ENCODE measurements at regions not wholly inside any gene's neighbourhood (a gene's known extent, or its start where the extent isn't known, plus 50 kb on each side); places are given as distances from the start of the nearest gene placed in this dataset.

DNA sequence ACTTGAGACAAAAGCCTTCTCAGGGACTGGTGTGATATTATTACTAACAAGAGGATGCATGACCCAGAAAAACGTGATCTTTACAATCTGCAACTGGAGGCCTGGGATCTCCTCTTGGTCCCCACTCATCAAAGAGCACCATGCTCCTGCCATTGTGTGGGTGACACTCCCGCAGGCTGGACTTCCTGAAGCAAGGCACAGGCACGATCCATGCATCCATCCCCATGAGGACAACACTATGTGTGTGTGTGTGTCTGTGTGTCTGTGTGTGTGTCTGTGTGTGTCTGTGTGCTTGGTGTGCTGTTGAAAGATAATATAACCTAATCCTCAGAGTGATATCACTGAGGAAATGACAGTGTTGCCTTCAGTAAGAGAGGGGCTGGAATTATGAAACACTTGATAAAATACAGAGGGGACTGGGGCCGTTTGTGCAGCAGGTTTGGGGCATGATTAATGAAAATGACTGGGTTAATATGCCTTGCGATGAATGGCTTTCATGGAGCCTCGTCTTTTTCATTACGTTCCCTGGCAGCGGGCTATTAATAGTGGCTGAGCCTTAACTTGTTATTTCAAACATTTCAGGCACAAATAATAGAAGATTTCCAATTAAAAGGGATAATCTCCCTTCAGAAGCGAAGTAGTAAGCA, 180.8 kb upstream of the TCERG1L start:
- DNase-seq: no peak

DNA sequence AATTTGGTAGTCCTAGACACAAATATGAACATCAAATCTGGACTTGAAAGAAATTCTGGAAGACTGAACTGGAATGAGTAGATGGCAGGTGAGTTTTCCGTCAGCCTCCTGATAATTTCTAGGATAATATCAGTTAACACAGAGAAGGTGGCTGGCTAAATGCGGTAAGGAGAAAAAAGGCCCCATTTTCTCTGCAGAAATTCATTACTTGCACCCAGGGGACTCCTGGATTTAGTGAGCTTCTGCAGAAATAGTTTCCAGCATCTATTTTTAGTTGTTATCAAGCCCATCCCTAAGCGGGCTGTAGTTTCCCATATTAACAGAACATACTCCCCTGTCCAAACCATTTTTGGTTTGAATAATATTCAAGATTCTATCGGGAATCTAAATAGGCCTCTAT, 181.9 kb upstream of the TCERG1L start:
- no peak for DNase-seq

DNA sequence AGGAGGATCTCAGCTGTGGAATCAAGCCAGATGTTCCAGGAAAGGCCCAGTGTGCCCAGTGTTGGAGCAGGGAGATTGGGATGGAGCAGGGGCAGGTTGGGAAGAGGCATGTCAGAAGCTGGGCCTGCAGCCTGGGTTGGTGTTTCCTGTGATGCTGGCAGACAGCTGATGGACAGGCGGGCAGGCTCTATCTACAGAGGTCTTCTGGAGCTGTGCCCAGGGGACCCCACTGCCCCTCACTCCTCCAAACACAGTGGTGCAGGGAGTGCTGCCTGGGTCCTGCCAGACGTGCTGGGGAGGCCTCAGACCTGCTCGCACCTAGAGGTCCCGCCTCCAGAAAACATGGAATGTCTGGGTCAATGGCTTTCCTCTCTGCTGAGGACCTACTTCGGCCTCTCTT, 182.9 kb upstream of the TCERG1L start:
- no peak for DNase-seq

DNA sequence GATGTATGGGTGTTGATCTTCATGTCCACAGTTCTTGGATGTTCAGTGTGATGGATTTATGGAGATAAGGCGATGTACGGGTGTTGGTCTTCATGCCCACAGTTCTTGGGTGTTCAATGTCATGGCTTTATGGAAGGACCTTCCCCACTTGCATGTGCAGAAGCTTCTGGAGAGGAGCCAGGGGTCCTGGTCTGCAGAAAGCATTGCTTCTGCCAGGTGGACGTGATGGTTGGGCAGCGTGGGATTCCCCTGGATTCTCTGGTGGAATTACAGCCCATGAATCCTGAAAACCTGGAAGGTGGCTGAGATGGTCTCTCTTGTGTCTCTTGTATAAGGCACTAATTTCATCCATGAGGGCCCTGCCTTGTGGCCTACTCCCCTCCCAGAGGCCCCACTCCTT, 183.7 kb upstream of the TCERG1L start:
- no peak for DNase-seq

DNA sequence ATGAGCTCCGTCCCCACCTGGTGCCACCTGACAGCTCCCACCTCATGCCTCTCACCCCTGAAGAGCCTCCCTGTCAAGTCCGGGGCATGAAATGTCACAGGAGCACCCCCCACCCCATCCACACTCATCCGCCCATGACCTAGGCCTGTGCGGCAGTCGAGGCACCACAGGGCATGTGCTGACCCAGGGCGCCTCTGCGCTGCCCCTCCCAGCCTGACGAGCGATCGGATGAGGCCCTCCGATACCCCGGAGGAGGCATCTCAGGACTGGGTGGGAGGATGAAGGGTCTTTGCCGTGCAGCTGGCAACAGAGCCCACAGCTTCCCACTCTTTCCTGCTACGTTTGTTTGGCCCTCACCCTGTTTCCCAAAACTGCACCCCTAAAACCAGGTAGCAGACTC, 184.4 kb upstream of the TCERG1L start:
- DNase-seq: no peak

DNA sequence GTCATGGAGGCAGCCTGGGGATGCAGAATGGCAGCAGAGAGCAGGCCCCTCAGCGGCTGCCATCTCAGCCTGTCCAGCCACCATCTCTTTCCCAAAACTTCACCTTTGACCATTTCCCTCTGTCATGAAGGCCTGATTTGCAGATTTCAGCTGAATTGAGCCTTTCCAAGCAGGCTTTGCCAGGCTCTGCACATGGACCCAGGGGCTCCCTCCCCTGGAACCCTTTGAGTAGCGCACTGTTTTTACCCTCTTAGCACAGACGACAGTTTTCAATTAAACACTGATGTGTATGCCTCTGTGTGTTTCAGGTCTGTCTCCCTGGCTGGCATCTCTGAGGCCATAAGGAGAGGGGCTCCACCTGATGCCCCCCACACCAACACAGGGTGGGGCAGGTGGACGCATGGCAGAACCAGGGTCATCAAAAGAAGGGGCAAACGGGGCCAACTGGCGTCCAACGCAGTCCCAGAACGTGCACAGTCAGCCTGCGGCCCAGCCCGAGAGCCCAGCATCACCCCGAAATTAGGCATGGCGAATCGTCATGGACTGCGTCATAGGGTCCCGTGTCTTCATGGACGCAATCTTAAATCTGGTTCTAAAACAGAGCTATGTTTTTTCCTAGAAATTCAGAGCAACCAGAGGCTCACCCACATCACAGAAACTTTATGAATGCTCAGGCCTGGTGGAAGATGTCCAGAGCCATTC, 185.0 kb upstream of the TCERG1L start:
- DNase-seq: no peak

DNA sequence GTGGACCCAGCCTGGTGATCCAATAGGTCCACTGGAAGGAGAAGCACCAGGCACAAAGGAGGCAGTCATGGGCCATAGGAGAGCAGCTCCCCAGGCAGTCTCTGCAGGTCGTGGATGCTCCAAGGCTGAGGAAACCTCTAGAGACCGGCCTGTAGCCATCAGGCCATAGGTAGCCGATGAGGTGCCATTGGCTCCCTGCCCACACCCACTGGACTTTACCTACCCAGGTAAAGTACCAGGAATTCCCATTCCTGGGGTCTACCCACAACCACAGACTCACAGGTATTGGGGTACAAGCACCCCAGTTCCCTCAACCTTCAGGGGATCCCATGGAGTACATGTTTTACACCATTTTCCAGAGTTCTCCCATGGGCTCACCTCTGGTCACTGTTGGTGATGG, 188.0 kb upstream of the TCERG1L start:
- DNase-seq: no peak

DNA sequence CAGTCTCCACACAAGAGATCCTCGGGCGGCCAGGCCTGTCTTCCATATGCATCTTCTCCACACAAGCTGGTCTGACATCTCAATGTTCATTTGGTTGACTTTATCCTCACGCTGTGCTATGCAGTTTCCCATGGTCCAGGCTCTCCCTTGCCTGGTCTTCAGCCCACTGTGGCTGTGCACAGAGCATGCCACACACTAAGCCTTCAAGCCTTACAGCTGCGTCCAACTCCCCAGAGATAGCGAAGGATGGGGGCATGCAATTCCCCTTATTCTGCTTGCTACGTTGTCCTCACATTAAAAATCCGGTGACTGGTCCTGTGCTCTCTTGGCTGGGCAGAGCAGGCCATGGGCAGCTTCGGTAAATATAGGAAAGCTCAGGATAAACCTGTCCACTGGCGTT, 188.7 kb upstream of the TCERG1L start:
- no peak for DNase-seq

DNA sequence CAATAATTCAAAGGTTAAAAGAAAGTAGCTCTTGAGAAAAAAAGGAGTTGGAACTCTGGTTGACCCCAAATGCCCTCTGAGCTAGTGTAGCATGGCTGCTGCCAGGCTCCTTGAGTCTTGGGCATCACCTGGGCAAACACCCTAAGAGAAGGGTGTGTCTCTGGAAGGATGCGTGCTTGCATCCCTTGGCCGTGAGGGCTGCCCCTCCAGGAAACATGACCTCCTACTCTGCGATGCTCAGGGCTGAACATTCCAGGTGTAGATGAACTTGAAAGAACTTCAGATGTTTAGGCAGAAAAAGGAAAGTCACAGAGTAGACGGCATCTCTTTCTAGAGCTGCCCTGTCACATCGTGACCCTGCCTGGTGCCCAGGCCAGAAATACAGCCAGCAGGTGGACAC, 189.4 kb upstream of the TCERG1L start:
- DNase-seq: no peak

DNA sequence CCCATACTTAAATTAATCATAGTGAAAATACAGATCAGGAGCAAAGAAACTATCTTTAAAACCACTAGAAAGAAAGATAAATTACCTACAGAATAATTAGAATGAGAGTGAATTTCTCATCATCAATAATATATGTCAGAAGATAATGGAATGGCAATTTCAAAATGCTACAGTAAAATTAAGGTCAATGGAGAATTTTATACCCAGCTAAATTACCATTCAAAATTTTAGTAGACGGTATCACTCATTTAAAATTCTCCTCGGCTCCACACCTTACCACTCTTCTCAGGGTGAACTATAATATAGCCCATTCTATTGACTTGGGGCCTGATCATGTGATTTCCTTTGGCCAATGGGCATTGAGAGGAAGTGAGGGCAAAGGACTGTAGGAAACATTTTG, 192.5 kb upstream of the TCERG1L start:
- no peak for DNase-seq

DNA sequence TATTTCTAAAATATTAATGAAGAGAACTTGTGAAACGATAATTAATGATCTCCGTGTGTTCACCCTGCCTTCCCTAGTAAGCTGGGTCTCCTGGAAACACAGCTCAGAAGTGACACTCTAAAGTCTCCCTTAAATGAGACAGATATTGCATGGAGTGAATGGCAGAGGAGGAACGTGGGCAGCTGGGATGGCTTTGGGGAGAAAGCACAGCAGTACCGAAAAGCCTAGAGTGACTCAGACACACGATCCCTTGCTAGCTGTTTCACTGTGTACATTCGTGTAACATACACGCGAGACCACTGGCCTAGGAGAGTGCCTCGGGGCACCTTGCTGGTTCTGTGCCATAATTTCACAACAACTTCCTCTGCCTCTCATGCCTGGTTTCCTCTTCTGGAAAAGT, 199.9 kb upstream of the TCERG1L start:
- DNase-seq: no peak

DNA sequence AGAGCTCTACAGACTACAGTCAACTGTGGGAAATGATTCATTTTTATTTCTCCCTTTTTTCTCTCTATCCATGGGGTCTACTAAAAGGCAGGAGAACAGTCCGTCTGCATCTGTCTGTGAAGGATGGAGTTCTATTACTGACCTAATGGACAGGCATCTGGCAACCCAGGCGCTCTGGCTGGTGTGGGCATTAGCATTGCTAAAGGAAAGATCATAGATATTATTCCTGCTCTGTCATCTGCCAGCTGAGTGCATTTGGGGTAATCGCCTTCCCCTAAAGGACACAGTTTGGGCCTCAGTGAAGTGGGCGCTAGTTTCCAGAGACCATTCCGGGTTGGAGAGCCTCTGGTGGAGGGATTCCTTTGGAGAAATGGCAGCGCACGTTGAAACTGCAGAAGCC, 201.3 kb upstream of the TCERG1L start:
- no peak for DNase-seq

DNA sequence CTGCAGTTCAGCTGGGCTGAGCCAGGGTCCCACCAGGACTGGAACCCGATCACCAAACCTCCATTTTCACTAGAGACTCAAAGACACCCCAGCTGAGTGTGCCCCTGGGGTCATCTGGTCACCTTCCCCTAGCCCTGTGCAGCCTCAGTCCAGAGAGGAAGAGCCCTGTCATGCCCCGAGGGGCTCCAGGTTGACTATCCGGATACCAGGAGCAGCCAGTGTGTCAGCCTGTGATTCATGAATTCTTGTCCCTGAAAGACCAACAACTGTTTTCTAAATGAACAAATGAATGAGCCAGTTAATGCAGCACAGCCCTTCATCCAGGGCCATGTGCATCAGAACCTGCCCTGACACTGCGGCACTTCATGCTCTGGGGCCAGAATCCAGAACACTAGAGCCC, 201.9 kb upstream of the TCERG1L start:
- DNase-seq: no peak

DNA sequence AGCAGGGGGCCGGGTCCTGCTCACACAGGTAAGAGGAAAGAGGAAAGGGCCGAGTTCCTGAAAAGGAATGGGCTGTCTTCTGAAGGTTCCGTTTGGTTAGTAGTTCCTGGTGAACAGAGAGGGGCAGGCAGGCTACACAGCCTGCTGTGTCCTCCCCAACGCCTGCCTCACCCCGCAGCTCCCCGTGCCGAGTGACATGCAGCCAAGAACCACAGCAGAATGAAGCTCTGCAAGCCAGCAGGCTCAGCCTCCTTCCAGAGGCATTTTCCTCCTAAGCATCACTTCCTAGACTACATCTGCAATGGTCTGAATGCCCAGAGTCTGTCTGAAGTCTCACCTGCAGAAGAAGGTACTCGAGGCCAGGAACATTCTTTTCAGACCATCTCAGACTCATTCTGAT, 202.4 kb upstream of the TCERG1L start:
- DNase-seq: no peak

DNA sequence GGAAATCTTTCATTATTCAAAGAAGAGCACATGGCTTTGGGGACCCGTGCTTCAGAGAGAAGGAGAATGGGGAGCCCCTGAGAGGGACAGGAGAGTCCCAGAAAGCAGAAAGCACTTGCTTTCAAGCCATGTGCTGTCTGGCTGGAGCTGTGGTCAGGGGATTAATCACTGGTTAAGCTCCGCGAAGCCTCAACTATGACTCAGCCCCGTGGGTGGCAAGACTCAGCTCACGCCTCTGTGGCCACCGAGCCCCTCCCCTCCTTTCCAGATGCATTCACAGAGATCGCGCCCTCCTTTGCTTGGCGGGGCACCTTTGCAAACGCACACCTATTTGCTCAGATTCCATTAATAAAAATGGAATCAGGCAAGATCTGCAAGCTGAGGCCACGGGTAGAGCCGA, 202.9 kb upstream of the TCERG1L start:
- DNase-seq: no peak

DNA sequence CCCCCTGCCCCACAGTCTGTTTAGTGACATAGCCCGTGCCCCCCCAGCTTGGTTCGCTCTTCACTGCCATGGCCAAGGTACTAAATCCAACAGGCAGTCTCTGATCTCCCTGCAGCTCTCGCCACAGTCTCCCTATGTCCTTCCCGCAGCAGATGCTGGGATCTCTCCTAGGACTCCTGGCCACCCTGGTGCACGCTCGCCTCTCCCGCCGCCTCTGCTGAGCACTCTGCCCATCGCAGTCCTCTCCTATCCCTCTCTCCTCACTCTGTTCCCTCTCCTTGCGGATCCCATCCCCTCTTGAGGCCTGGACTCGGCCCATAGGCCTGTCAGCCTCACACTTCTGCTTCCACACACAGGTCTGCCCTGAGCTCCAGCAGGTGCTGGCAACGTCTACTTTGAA, 204.8 kb upstream of the TCERG1L start:
- DNase-seq: no peak

DNA sequence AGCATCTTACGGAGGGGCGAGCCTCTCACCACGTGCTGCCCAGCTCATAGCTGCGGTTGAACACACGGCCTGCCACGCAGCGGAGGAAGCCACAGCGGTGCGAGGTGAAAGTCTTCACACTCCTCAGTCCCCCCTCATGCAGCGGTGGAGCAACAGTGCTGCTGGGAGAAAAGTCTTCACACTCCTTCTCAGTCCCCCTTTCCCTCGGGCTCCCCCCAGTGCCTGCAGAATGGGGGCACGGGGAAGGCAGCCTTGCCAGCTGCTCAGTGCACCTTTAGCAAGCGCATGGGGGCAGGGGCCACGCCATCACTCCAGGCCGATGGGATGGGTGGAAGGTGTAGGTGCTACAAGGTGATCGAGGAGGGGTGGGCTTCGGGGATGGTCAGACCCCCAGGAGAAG, 206.3 kb upstream of the TCERG1L start:
- no peak for DNase-seq

DNA sequence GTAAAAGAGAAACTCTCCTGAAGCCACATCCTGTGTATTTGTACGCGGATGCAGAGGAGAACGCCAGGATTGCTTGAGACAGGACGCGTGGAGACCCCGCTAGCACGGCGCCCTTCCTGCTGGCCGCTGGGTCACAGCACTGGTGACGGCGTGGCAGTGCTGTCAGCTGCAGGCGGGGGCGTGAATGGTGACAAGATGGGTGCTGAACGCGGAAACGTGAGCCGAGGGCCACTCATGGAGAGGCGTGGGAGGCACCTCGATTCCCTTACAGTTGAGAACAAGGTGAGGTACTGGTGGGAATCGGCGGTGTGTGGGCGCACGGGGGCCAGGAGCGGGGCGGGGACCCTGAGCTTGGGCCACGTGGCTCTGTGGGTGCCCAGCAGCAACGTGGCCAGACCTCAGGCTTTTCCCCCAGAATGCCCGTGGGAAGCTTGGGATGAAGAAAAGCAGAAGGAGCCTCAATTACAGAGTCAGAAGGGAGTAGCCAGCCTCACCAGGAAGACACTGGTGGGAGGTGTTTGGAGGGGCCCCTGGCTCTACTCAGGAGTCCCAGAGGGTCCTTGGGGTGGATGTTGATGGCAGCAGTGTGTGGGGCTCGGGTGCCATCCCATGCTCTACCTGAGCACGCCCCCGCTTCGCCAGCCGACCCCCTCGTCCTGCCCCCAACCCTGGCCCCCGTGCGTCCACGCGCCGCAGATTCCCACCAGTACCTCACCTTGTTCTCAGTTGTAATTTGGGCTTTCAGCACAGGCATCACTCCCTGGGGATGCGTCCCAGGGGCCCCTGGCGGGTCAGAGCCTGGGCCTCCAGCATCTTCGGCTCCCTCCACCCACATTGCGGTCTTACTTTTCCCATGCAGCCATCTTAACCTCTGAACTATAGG, 208.4 kb upstream of the TCERG1L start:
- DNase-seq: no peak

DNA sequence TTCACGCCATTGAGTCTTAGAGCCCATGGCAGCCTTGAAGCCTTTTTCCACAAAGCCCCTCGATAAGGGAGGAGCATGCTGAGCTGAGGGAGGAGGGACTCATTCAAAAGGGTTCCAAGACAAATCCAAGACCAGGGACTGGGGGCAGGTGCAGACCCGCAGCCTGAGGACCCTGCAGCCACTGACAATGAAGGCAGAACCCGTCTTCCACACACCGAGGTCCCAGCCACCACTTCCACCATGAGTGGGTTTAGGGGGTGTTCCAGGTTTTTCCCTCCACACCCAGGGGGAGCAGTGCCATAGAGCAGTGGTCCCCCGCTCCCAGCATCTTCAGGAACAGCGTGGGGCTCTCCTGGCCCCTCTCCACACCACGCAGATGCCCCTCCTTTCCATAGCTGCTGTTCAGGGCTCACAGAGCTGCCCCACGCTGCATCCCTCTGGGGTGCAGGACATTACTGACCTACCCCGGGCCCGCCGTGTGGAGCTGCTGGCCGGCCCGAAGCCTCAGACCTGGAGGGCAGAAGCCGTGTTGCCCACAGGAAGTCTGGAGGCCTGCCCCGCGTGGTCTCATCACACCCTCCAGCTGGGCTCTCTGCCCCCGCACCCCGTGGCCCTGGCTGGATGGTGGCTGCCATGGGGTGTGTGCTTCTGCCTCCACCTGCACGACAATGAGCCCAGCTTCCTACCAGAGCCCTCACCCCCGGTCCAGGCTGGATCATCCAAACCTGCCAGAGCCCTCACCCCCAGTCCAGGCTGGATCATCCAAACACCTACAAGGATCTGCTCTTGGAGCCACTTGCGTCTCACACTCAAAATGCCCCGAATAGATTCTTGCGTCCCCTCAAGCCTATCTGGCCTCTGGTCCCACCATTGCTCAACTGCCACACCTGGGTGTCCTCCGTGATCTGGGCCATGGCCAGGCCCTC, 220.0 kb upstream of the TCERG1L start:
- no peak for DNase-seq

DNA sequence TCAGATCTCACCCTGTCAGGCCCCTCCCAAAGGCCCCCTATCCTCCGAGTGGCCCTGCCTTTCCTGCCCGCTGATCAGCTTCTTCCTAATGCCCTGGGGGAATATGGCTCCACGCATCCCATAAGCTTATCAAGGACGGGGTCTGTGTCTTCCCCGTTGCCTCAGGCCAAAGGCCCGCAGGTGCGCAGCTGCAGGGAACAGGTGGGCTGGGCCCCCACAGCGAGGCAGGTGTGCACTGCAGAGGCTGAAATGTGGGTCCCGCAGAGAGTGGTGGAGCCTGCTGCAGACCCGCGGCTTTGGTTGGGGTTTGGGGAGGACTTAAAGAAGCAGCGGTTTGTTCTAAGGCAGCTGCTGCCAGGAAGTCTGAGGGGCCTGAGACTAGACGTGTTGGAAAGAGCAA, 220.8 kb upstream of the TCERG1L start:
- DNase-seq: no peak

DNA sequence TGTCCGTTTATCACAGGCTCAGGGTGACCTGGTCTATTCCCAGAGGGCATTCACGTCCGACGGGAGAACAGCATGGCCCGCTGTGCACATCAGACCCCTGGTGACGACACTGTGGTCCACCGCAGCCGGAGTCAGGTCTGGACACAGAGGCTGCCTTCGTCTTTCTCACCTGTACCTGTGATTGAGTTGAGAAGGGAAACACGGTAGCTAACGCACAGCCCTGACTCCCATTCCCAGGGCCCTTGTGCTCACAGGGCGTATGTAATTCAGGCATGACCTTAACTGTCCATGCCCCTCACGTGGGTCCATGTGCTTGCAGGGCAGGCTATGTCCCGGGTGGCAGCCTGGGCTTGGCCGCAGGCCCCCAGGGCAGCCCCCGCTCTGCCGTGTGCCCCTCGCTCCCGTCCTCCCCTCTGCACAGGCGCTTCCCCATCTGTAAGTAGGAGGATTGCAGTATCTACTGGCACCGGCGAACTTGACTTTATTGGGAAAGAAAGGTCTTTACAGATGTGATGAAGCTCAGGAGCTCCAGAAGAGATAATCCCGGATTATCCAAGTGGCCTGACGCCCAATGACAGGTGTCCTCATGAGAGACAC, 221.3 kb upstream of the TCERG1L start:
- DNase-seq: no peak

DNA sequence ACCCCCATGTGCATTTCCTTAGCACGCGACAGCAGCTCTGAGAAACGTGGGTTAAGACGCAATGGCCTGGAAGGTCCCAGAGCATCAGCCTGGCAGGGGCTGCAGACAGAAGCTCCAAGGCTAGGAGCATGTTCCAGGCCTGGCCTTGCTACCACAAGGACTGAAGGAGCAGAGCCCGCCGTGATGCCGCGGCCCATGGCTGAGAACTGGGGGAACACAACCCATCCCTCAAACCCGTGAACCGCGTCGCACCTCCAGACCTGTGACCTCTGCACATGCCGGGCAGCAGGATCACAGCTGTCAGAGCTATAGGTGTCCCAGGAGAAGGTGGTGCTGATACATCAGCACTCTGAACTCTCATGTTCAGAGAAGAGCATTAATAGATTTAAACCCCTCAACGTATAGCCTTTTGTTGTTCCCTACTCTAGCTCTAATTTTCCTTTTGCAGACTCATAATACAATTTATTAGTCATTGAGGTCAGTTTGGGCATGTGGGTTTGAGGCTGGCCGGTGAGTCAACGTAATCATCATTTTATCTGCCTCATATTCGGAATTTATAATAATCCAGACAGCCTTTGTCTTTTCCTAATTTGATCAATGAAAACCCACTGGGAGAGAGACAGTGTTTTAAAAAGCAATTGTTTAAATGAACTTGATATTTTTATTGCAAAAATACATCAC, 222.5 kb upstream of the TCERG1L start:
- no peak for DNase-seq
